Trophoblast cell (in vitro differentiated cells and primary cell): ENCODE measurements at regions not wholly inside any gene's neighbourhood (a gene's known extent, or its start where the extent isn't known, plus 50 kb on each side); places are given as distances from the start of the nearest gene placed in this dataset.

Experiments used
- DNase-seq, 2 donors: peaks; one replicate each; pipeline ENCODE4 v3.0.0-alpha.2; 2016
- H2AFZ ChIP-seq: 2 replicates; pipeline ENCODE4 v1.6.1; 2013; ENCODE audit warnings: low read length, moderate library complexity, mild to moderate bottlenecking; ENCODE audit not compliant: insufficient read depth, poor library complexity
- H2AK5ac ChIP-seq: 2 replicates; pipeline ENCODE4 v1.6.1; 2013; ENCODE audit warnings: mild to moderate bottlenecking, low read length
- H2BK120ac ChIP-seq: 2 replicates; pipeline ENCODE4 v1.6.1; 2013; ENCODE audit warnings: low read length, mild to moderate bottlenecking, moderate library complexity; ENCODE audit not compliant: insufficient read depth, poor library complexity
- H2BK12ac ChIP-seq: 2 replicates; pipeline ENCODE4 v1.6.1; 2013; ENCODE audit warnings: mild to moderate bottlenecking, low read length, moderate library complexity
- H2BK5ac ChIP-seq: 2 replicates; pipeline ENCODE4 v1.6.1; 2013; ENCODE audit warnings: low read length, low read depth, moderate library complexity, mild to moderate bottlenecking; ENCODE audit not compliant: poor library complexity
- H3K14ac ChIP-seq: 2 replicates; pipeline ENCODE4 v1.6.1; 2013; ENCODE audit warnings: mild to moderate bottlenecking, low read length
- H3K18ac ChIP-seq: 2 replicates; pipeline ENCODE4 v1.6.1; 2013; ENCODE audit warnings: mild to moderate bottlenecking, low read length
- H3K23ac ChIP-seq: 2 replicates; pipeline ENCODE4 v1.6.1; 2013; ENCODE audit warnings: low read length
- H3K27ac ChIP-seq: 2 replicates; pipeline ENCODE4 v1.5.1; 2013; ENCODE audit warnings: low read depth, mild to moderate bottlenecking, inconsistent platforms, low read length, moderate library complexity
- H3K27me3 ChIP-seq: 2 replicates; pipeline ENCODE4 v1.6.1; 2013; ENCODE audit warnings: inconsistent platforms, mild to moderate bottlenecking, low read length, moderate library complexity; ENCODE audit not compliant: insufficient read depth
- H3K36me3 ChIP-seq, 2 experiments: 1 replicate in 1 of 2; 2 replicates in 1 of 2; pipeline ENCODE4 v1.6.1; 2013; ENCODE audit warnings: low read length in 2 of 2, mild to moderate bottlenecking in 2 of 2, moderate library complexity in 1 of 2; ENCODE audit not compliant: insufficient read depth in 2 of 2, control insufficient read depth in 1 of 2
- H3K4ac ChIP-seq: 2 replicates; pipeline ENCODE4 v1.6.1; 2013; ENCODE audit warnings: low read depth, mild to moderate bottlenecking, low read length, moderate library complexity
- H3K4me1 ChIP-seq, 2 experiments: 1 replicate in 1 of 2; 2 replicates in 1 of 2; pipeline ENCODE4 v1.6.1; 2013; ENCODE audit warnings: low read length in 2 of 2, mild to moderate bottlenecking in 2 of 2, moderate library complexity in 1 of 2; ENCODE audit not compliant: insufficient read depth in 2 of 2, control insufficient read depth in 1 of 2
- H3K4me2 ChIP-seq: 2 replicates; pipeline ENCODE4 v1.6.1; 2013; ENCODE audit warnings: inconsistent platforms, mild to moderate bottlenecking, low read length, moderate library complexity
- H3K4me3 ChIP-seq: 2 replicates; pipeline ENCODE4 v1.5.1; 2013; ENCODE audit warnings: mild to moderate bottlenecking, low read depth, low read length, inconsistent platforms
- H3K79me1 ChIP-seq: one replicate; pipeline ENCODE4 v1.6.1; 2013; ENCODE audit warnings: low read length
- H3K79me2 ChIP-seq: 2 replicates; pipeline ENCODE4 v1.6.1; 2013; ENCODE audit warnings: low read length, mild to moderate bottlenecking; ENCODE audit not compliant: control insufficient read depth, insufficient read depth, poor library complexity
- H3K9ac ChIP-seq: 2 replicates; pipeline ENCODE4 v1.6.1; 2013; ENCODE audit warnings: mild to moderate bottlenecking, low read length
- H3K9me3 ChIP-seq: 2 replicates; pipeline ENCODE4 v1.6.1; 2013; ENCODE audit warnings: low read depth, mild to moderate bottlenecking, control low read depth, inconsistent platforms, low read length; ENCODE audit not compliant: insufficient read depth
- H4K12ac ChIP-seq: 2 replicates; pipeline ENCODE4 v1.6.1; 2013; ENCODE audit warnings: low read depth, mild to moderate bottlenecking, low read length, moderate library complexity
- H4K8ac ChIP-seq: 2 replicates; pipeline ENCODE4 v1.6.1; 2013; ENCODE audit warnings: low read depth, mild to moderate bottlenecking, low read length, moderate library complexity
- H4K91ac ChIP-seq: one replicate; pipeline ENCODE4 v1.6.1; 2013; ENCODE audit warnings: low read depth, mild to moderate bottlenecking, low read length, moderate library complexity
- WGBS: extraction: QIAGEN DNeasy Blood & Tissue Kit; methylation state at CpG from one replicate; pipeline ENCODE4 v1.1.7; 2013; ENCODE audit warnings: missing lambda C conversion rate; ENCODE audit not compliant: insufficient read length, insufficient coverage; ENCODE audit errors: extremely low coverage; 5-methylcytosine and 5-hydroxymethylcytosine counted together

DNA sequence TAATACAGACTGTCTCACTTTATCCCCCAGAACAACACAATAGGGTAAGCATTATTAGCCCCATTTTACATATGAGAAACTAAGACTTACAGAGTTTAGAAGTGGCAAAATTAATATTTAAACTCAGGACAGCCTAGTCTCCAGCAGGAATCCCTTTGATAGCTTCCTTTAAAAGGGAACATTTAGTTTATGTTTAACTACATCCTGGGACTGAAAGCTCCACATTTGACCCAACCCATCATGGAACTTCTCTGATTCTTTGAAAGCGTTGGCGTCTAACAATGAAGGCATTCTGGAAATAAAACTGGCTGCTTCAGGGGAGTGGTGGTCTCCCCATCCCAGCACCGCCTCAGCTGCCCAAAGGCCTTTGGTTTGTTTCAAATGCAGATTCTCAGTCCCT, 250.6 kb upstream of the NFIA start:
- no CpG with 5 or more reads among the region's 3 CpGs for WGBS
- Histone ChIP-seq H2BK120ac (no peak overlapping the region), H3K79me1 (no peaks in the 10 kb centered on the region), H2AK5ac (no peak overlapping the region), H4K8ac (no peak overlapping the region), H2AFZ (no peak overlapping the region), H3K9ac (no peak overlapping the region), H2BK12ac (no peak overlapping the region), H2BK5ac (no peak overlapping the region), H3K4me1 (no peaks in the 10 kb centered on the region), H3K14ac (no peak overlapping the region), H3K18ac (no peak overlapping the region), H3K79me2 (no peaks in the 10 kb centered on the region), H3K36me3 (no peaks in the 10 kb centered on the region), H4K12ac (no peak overlapping the region), H3K27me3 (no peaks in the 10 kb centered on the region), H3K4ac (no peak overlapping the region), H3K4me2 (no peak overlapping the region), H3K23ac (no peak overlapping the region), H3K27ac (no peak overlapping the region), H3K4me3 (no peak overlapping the region), H3K9me3 (no peaks in the 10 kb centered on the region), H4K91ac (no peak overlapping the region)
- DNase-seq = no peak

DNA sequence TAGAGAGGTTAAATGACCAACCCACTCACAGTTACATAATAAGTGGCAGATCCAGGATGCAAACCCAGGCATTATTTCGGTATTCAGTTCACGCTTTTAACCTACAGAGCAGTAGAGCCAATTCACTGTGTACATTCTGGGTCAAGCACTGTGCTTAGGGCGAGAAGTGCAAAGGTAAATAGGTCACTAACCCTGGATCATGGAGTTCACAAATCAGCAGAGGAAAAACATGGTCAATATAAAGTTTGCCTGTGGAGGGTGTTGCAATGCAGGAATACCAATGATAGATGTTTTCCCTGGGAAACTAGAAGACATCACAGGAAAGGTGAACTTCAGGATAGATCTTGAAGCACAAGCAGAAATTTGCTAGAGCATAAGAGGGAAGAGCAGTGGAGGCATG, 253.4 kb upstream of the NFIA start:
- Histone ChIP-seq H2AK5ac (no peak overlapping the region), H3K4me2 (no peak overlapping the region), H4K91ac (no peak overlapping the region), H3K4me1 (no peaks in the 10 kb centered on the region), H3K9me3 (no peaks in the 10 kb centered on the region), H3K23ac (peak overlapping the region; percentile 95), H3K4ac (no peak overlapping the region), H2BK12ac (no peak overlapping the region), H3K36me3 (no peaks in the 10 kb centered on the region), H4K12ac (no peak overlapping the region), H2BK5ac (no peak overlapping the region), H3K4me3 (no peak overlapping the region), H3K14ac (no peak overlapping the region), H3K27me3 (no peaks in the 10 kb centered on the region), H3K79me2 (no peaks in the 10 kb centered on the region), H4K8ac (no peak overlapping the region), H3K18ac (no peak overlapping the region), H2BK120ac (no peak overlapping the region), H3K27ac (no peak overlapping the region), H3K9ac (peak overlapping the region; percentile 56), H3K79me1 (no peaks in the 10 kb centered on the region), H2AFZ (no peak overlapping the region)
- WGBS = no CpG with 5 or more reads among the region's 3 CpGs
- DNase-seq = no peak

DNA sequence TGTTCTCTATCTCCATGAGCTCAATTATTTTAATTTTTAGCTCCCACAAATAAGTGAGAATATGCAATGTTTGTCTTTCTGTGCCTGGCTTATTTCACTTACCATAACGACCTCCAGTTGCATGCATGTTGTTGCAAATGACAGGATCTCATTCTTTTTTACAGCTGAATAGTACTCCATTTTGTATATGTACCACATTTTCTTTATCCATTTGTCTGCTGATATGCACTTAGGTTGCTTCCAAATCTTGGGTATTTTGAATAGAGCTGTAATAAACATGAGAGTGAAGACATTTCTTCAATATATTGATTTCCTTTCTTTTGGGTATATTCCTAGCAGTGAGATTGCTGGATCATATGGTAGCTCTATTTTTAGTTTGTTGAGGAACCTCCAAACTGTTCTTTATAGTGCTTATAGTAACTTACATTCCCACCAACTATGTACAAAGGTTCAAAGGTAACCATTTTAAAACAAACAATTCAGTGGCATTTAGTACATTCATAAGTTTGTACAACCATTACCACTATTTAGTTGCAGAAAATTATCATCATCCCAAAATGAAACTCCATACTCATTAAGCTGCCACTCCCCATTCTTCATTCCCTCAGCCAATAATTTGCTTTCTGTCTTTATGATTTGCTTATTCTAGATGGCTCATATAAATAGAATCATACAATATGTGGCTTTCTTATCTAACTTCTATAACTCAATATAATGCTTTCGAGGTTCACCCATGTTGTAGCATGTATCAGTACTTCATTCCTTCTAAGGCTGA, 255.9 kb upstream of the NFIA start:
- Histone ChIP-seq H3K36me3 (no peaks in the 10 kb centered on the region), H3K9ac (no peak overlapping the region), H3K4me1 (no peaks in the 10 kb centered on the region), H4K12ac (no peak overlapping the region), H2AK5ac (no peak overlapping the region), H2BK5ac (no peak overlapping the region), H3K4me3 (no peak overlapping the region), H2BK120ac (no peak overlapping the region), H3K79me1 (no peaks in the 10 kb centered on the region), H3K23ac (no peak overlapping the region), H4K91ac (no peak overlapping the region), H3K27ac (no peak overlapping the region), H3K27me3 (no peaks in the 10 kb centered on the region), H3K9me3 (no peaks in the 10 kb centered on the region), H2AFZ (no peak overlapping the region), H4K8ac (no peak overlapping the region), H3K18ac (no peak overlapping the region), H3K14ac (no peak overlapping the region), H2BK12ac (no peak overlapping the region), H3K79me2 (no peaks in the 10 kb centered on the region), H3K4me2 (no peak overlapping the region), H3K4ac (no peak overlapping the region)
- no CpG with 5 or more reads among the region's 2 CpGs for WGBS
- no peak for DNase-seq

DNA sequence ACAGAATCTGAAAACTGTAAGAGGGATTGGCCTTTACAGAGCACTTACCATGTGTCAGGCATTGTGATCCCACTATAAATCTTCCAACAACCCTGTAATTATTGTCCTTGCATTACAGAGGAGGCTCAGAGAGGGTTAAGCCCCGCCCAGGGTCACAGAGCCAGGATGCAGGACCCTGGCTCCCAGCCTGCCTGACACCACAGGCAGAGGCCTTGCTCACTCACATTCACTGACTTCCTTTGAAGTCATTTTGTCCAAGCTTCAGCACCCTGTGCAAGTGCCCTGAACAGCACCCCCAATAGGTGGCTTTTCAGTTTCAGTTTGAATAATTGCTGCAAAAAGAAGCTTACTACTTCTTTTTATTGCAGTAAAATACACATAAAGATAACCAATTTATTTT, 256.8 kb upstream of the NFIA start:
- no peak overlapping the region for H3K18ac ChIP-seq
- no peak for DNase-seq
- H4K12ac ChIP-seq = no peak overlapping the region
- H2AK5ac ChIP-seq = no peak overlapping the region
- no peak overlapping the region for H4K8ac ChIP-seq
- H3K14ac ChIP-seq = no peak overlapping the region
- H3K9me3 ChIP-seq = no peaks in the 10 kb centered on the region
- no peak overlapping the region for H3K23ac ChIP-seq
- no peak overlapping the region for H4K91ac ChIP-seq
- no peaks in the 10 kb centered on the region for H3K27me3 ChIP-seq
- WGBS = no CpG with 5 or more reads among the region's 1 CpG
- no peak overlapping the region for H3K27ac ChIP-seq
- no peak overlapping the region for H2BK5ac ChIP-seq
- no peaks in the 10 kb centered on the region for H3K4me1 ChIP-seq
- H2BK12ac ChIP-seq = no peak overlapping the region
- no peaks in the 10 kb centered on the region for H3K79me2 ChIP-seq
- H3K4me2 ChIP-seq = no peak overlapping the region
- H3K9ac ChIP-seq = no peak overlapping the region
- H2AFZ ChIP-seq = no peak overlapping the region
- no peak overlapping the region for H2BK120ac ChIP-seq
- H3K36me3 ChIP-seq = no peaks in the 10 kb centered on the region
- H3K4ac ChIP-seq = no peak overlapping the region
- H3K79me1 ChIP-seq = no peaks in the 10 kb centered on the region
- H3K4me3 ChIP-seq = no peak overlapping the region
